NCI-H128 (cell line): ENCODE measurements at regions not wholly inside any gene's neighbourhood (a gene's known extent, or its start where the extent isn't known, plus 50 kb on each side); places are given as distances from the start of the nearest gene placed in this dataset.
A peak's percentile ranks its signal among the peaks of the same experiment; 100 is the strongest.

Experiments used
- DNase-seq: peaks from one replicate; lab custom pipeline; 2025; ENCODE audit not compliant: unreplicated experiment; lab: John Stamatoyannopoulos, UW

GRCh38 chr9:90979138-90979551 lies 177.5 kb downstream of the SYK start:
- no peak for DNase-seq

GRCh38 chr9:90979639-90980038 lies 178.0 kb downstream of the SYK start:
- no peak for DNase-seq

GRCh38 chr9:90981726-90982125 lies 180.1 kb downstream of the SYK start:
- DNase-seq = no peak

GRCh38 chr9:90983394-90983793 lies 181.8 kb downstream of the SYK start:
- DNase-seq = no peak

GRCh38 chr9:90985631-90986030 lies 184.0 kb downstream of the SYK start:
- DNase-seq = no peak

- DNase-seq = no peak
Measured at GRCh38 chr9:90986161-90986560, 184.5 kb downstream of the SYK start.

GRCh38 chr9:90987566-90987965 lies 185.9 kb downstream of the SYK start:
- DNase-seq = no peak

GRCh38 chr9:90988318-90988717 lies 186.7 kb downstream of the SYK start:
- no peak for DNase-seq

GRCh38 chr9:90991953-90992352 lies 190.3 kb downstream of the SYK start:
- no peak for DNase-seq

GRCh38 chr9:90995516-90995915 lies 193.9 kb downstream of the SYK start:
- no peak for DNase-seq

- DNase-seq = no peak
Measured at GRCh38 chr9:90996154-90997065, 194.8 kb downstream of the SYK start.

- DNase-seq = no peak
Measured at GRCh38 chr9:90998573-90998972, 197.0 kb downstream of the SYK start.

- no peak for DNase-seq
Measured at GRCh38 chr9:90999425-91000397, 198.1 kb downstream of the SYK start.

GRCh38 chr9:91001146-91001611 lies 199.6 kb downstream of the SYK start:
- DNase-seq = peak; percentile 12

- DNase-seq = no peak
Measured at GRCh38 chr9:91004484-91004883, 202.9 kb downstream of the SYK start.

GRCh38 chr9:91004992-91005391 lies 203.4 kb downstream of the SYK start:
- DNase-seq = no peak

GRCh38 chr9:91006046-91006445 lies 204.4 kb downstream of the SYK start:
- DNase-seq = no peak

GRCh38 chr9:91008568-91008967 lies 206.9 kb downstream of the SYK start:
- no peak for DNase-seq

- DNase-seq = no peak
Measured at GRCh38 chr9:91011891-91012290, 210.3 kb downstream of the SYK start.

- DNase-seq = no peak
Measured at GRCh38 chr9:91012933-91013841, 211.6 kb downstream of the SYK start.

GRCh38 chr9:91017245-91017644 lies 215.6 kb downstream of the SYK start:
- DNase-seq = no peak
